NCI-H526 (cell line): ENCODE measurements at regions not wholly inside any gene's neighbourhood (a gene's known extent, or its start where the extent isn't known, plus 50 kb on each side); places are given as distances from the start of the nearest gene placed in this dataset.
"Not testable (repeated sequence)": the region's sequence is repeated elsewhere in the genome, so short reads cannot be mapped to it uniquely, and the experiment has no call there.

Experiments used
- DNase-seq, 2 experiments: peaks; one replicate each; lab custom pipeline; 2025; lab: John Stamatoyannopoulos, UW

- no peak for DNase-seq
Observed at GRCh38 chr6:5896476-5897200, 110.1 kb downstream of the NRN1 start.

GRCh38 chr6:5894357-5894756 lies 112.4 kb downstream of the NRN1 start:
- no peak for DNase-seq

- DNase-seq = no peak
Observed at GRCh38 chr6:5893295-5893694, 113.4 kb downstream of the NRN1 start.

GRCh38 chr6:5892669-5893068 lies 114.1 kb downstream of the NRN1 start:
- no peak for DNase-seq

GRCh38 chr6:5878792-5879191 lies 127.9 kb downstream of the NRN1 start:
- no peak for DNase-seq

GRCh38 chr6:5876076-5876475 lies 130.6 kb downstream of the NRN1 start:
- DNase-seq = no peak

- not testable (repeated sequence) for DNase-seq
Observed at GRCh38 chr6:5873976-5874375, 132.7 kb downstream of the NRN1 start.

- no peak for DNase-seq
Observed at GRCh38 chr6:5871296-5871695, 135.4 kb downstream of the NRN1 start.

- no peak for DNase-seq
Observed at GRCh38 chr6:5869676-5870075, 137.0 kb downstream of the NRN1 start.

GRCh38 chr6:5869261-5869660 lies 137.5 kb downstream of the NRN1 start:
- DNase-seq = no peak

GRCh38 chr6:5866547-5867051 lies 140.1 kb downstream of the NRN1 start:
- peak; percentile 77 to 80 for DNase-seq

GRCh38 chr6:5865506-5866031 lies 141.2 kb downstream of the NRN1 start:
- no peak for DNase-seq

GRCh38 chr6:5860849-5861248 lies 145.9 kb downstream of the NRN1 start:
- DNase-seq = no peak

GRCh38 chr6:5855787-5856470 lies 150.8 kb downstream of the NRN1 start:
- no peak for DNase-seq

GRCh38 chr6:5854899-5855298 lies 151.8 kb downstream of the NRN1 start:
- DNase-seq = no peak

GRCh38 chr6:5851261-5851757 lies 155.4 kb downstream of the NRN1 start:
- peak; percentile 2 to 67 for DNase-seq

GRCh38 chr6:5850848-5851255 lies 155.9 kb downstream of the NRN1 start:
- DNase-seq = no peak

GRCh38 chr6:5846889-5847288 lies 159.8 kb downstream of the NRN1 start:
- no peak for DNase-seq

- no peak for DNase-seq
Observed at GRCh38 chr6:5846335-5846734, 160.4 kb downstream of the NRN1 start.

- no peak for DNase-seq
Observed at GRCh38 chr6:5843078-5843477, 163.6 kb downstream of the NRN1 start.

- no peak for DNase-seq
Observed at GRCh38 chr6:5840734-5841390, 165.9 kb downstream of the NRN1 start.

GRCh38 chr6:5838656-5839396 lies 167.9 kb downstream of the NRN1 start:
- no peak for DNase-seq
